ENCODE measurements at regions not wholly inside any gene's neighbourhood (a gene's known extent, or its start where the extent isn't known, plus 50 kb on each side); places are given as distances from the start of the nearest gene placed in this dataset.
A peak's percentile ranks its signal among the peaks of the same experiment; 100 is the strongest.
"Not testable (repeated sequence)": the region's sequence is repeated elsewhere in the genome, so short reads cannot be mapped to it uniquely, and the experiment has no call there.

- peak; percentile 2 for DNase-seq
Measured at GRCh38 chr22:15772337-15772736, 82.5 kb downstream of the POTEH start.

GRCh38 chr22:15775118-15775517 lies 85.3 kb downstream of the POTEH start:
- peak; percentile 2 for DNase-seq

GRCh38 chr22:15775670-15776669 lies 86.1 kb downstream of the POTEH start:
- DNase-seq, result peak; percentile 97

GRCh38 chr22:15776727-15777126 lies 86.9 kb downstream of the POTEH start:
- not testable (repeated sequence) for DNase-seq

- DNase-seq, result not testable (repeated sequence)
Measured at GRCh38 chr22:15777150-15777549, 87.3 kb downstream of the POTEH start.

- DNase-seq, result not testable (repeated sequence)
Measured at GRCh38 chr22:15777557-15777956, 87.7 kb downstream of the POTEH start.

DNA sequence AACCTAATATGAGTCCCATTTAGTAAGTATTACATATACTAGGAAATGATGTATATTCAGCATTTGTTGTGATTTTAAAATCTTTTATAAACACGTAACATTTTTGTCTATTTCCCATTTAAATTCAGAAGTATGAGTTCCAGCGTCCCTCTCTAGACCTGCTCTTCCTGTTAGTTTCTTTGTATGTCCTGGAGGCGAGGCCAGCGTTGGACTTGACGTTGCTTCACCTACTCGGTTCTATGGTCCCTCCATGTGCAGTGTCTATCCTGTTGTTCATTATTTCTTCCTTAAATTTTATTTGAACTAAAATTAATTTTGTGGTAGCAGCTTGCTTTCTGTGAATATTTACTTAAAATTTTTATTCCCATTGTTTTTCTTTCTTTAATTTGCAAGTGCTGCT lies 88.5 kb downstream of the POTEH start:
- DNase-seq, result not testable (repeated sequence)

- DNase-seq, result not testable (repeated sequence)
Measured at GRCh38 chr22:15781652-15782051, 91.8 kb downstream of the POTEH start.

- not testable (repeated sequence) for DNase-seq
Measured at GRCh38 chr22:15782933-15783332, 93.1 kb downstream of the POTEH start.

DNA sequence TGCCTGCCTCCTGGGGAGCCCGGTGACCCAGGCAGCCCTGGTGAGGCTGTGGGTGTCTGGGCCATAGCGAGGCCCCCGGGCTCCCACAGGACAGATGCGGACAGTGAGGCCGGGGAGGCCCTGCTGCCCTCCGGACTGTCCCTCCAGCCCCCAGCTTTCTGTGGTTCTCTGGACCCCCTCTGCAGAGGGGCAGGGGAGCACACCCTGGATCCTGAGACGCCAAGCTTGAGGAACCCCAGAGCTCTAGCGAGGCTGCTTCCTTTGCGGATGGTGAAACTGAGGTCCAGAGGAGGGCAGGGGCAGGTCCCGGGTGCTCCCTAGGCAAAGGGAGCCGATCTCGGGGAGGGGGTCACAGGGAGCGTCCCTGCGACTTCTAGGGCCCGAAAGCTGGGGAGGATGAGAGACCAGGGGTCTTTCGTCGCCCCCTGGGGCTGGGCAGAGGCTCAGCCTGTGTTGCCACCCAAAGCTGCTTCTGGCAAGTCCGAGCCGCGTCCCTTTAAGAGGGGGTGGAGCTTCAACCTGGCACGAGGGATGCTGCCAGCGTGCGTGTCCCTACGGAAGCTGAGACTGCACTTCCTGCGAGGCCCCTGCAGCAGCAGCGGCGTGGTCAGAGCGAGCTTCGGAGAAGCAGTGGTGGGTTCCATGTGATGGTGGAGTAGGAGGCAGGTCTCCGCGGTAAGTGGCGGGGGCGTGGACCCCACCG lies 94.7 kb downstream of the POTEH start:
- not testable (repeated sequence) for DNase-seq

DNA sequence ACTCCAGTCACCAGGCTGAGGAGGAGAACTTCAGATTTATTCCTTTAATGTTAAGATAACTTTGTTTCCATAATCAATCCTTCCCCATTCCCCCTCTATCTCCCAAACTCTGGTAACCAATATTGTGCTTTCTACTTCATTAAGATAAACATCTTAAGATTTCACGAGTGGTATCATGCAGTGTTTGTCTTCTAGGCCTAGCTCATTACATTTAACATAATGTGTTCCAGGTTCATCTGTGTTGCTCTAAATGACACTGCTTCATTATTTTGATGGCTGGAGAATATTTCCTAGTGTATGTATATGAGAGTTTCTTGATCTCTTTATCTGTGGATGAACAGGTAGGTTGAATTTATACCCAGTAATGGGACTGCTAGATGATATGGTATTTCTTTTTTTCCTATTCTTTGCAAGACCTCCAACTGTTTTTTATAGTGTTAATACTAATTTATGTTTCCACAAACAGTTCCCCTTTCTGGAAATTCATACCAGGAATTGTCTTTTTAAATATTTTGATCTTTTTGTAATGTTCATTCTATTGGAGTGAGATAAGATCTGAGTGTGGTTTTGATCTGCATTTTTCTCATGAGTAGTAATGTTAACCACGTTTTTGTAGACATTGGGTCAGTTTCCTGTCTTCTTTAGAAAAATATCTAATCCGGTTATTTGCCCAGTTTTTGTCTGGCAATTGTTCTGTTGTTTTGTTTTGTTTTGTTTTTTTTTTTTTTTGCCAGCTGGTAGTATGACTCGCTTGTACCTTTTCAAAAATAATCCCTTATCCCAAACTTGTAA lies 97.3 kb downstream of the POTEH start:
- peak; percentile 11 for DNase-seq

- DNase-seq, result not testable (repeated sequence)
Measured at GRCh38 chr22:15791557-15791956, 101.7 kb downstream of the POTEH start.

DNA sequence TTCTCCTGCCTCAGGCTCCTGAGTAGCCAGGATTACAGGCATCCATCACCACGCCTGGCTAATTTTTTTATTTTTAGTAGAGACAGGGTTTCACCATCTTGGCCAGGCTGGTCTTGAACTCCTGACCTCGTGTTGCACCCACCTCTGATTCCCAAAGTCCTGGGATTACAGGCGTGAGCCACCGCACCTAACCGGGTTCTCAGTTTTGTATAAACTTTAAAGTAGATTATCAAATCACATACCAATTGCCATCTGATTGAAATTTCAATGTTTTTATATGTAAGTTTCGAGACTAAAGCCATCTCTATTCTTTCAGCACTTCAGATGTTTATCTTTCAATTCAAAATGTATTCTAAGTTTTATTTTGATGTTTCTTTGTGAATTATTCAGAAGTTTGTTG lies 110.1 kb downstream of the POTEH start:
- not testable (repeated sequence) for DNase-seq

- DNase-seq, result not testable (repeated sequence)
Measured at GRCh38 chr22:15811141-15811540, 121.3 kb downstream of the POTEH start.

- not testable (repeated sequence) for DNase-seq
Measured at GRCh38 chr22:15815783-15816182, 126.0 kb downstream of the POTEH start.

DNA sequence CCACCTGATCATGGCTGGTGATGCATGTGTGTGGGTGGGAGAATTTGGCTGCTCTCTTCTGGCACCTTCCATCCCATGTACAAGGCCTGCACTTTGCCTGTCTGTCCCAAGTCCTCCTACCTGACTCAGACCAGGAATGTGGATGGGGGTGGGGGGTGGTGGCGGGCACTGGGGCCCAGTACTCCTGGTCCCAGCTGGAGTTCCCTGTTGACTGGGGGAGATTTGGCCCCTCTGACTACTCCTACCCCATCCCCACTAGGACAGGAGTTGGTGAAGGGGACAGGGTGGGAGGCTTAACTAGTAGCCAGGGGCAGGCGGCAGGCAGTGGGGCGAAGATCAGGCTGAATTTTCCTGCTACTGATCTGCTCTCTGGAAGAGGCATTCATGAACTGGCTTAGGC lies 126.6 kb downstream of the POTEH start:
- not testable (repeated sequence) for DNase-seq

- DNase-seq, result not testable (repeated sequence)
Measured at GRCh38 chr22:15817264-15817663, 127.4 kb downstream of the POTEH start.

GRCh38 chr22:15819886-15820285 lies 130.1 kb downstream of the POTEH start:
- not testable (repeated sequence) for DNase-seq

GRCh38 chr22:15821088-15821487 lies 131.3 kb downstream of the POTEH start:
- DNase-seq, result not testable (repeated sequence)

- DNase-seq, result not testable (repeated sequence)
Measured at GRCh38 chr22:15822001-15822400, 132.2 kb downstream of the POTEH start.

DNA sequence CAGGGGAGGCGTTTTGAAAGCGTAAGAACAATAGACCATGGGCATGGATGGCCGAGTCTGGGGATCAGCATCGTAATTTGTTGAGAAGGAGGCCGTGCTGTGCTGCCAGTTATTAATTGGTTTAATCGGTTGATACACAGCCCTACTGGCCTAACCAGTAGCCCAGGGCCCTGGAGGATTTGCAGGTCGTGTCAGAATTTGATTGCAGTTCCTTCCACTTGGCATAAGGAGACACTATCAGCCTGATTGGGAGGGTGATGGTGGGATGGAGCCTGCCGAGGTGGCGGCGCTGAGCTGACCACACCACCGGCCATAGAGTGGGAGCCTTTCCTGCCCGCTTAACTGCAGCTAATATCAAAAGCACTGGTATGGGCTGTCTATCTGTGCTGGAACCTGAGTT lies 133.4 kb downstream of the POTEH start:
- DNase-seq, result not testable (repeated sequence)

DNA sequence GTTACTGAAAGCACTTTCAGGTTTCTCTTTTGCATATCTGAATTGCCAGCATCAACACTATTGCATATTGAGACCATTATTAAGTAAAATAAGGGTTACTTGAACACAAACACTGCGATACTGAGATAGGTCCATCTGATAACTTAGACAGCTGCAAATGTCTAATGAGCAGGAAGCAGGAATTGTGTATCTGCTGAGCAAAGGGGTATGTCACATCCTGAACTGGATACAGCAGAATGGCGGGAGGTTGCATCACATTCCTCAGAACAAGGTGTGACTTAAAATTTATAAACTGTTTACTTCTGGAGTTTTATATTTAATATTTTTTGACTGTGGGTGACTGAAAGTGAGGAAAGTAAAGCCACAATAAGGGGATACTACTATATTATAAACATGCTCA lies 142.4 kb downstream of the POTEH start:
- peak; percentile 2 for DNase-seq

DNA sequence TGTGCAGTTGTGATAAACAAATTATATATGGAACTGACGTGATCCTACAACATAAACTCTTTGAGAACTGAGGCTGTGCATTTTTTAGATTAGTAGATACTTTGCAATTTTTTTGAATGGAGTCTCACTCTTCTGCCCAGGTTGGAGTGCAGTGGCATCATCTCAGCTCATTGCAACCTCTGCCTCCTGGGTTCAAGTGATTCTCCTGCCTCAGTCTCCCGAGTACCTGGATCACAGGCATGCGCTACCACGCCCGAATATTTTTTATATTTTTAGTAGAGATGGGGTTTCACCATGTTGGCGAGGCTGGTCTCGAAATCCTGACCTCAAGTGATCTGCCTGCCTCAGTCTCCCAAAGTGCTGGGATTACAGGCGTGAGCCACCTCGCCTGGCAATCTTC lies 145.9 kb downstream of the POTEH start:
- DNase-seq, result not testable (repeated sequence)
